ENCODE measurements at regions not wholly inside any gene's neighbourhood (a gene's known extent, or its start where the extent isn't known, plus 50 kb on each side); places are given as distances from the start of the nearest gene placed in this dataset.
A peak's percentile ranks its signal among the peaks of the same experiment; 100 is the strongest.

- intact Hi-C loops (cut with micrococcal nuclease; ENCODE audit: unreplicated experiment): no loop called here
- DNase-seq (ENCODE audit: low spot score): no peak
- no peak for TF ChIP-seq EZH2 (IDR thresholded peaks at IDR 0.05; ENCODE audit: borderline replicate concordance, low read depth, low read length, poor library complexity, severe bottlenecking)
- no peak for TF ChIP-seq CTCF (conservative IDR thresholded peaks at IDR 0.05; ENCODE audit: low read depth, low read length)
- H3K36me3 ChIP-seq (ENCODE audit: insufficient read depth, low read length, poor library complexity, severe bottlenecking): no peaks in the 10 kb centered on the region
- H3K9me3 ChIP-seq (ENCODE audit: low read depth, low read length, poor library complexity, severe bottlenecking): no peaks in the 10 kb centered on the region
- ChIA-PET CTCF (no interaction called here), POLR2A (ENCODE audit: low non-redundant PET) (no interaction called here)
- no peaks in the 10 kb centered on the region for H3K27me3 ChIP-seq (replicated peaks; ENCODE audit: insufficient read depth, low read depth, low read length, poor library complexity)
- no peak overlapping the region for H3K4me3 ChIP-seq (ENCODE audit: low read depth, low read length, poor library complexity, severe bottlenecking)
- BruUV-seq (replicated peaks): no TSS peak
- H3K27ac ChIP-seq (ENCODE audit: low read depth, low read length, poor library complexity, severe bottlenecking): no peak overlapping the region
- H3K4me1 ChIP-seq (ENCODE audit: insufficient read depth, low read length, poor library complexity, severe bottlenecking): no peaks in the 10 kb centered on the region
Observed at GRCh38 chr4:25523405-25523804, 132.2 kb upstream of the SLC34A2 start.

GRCh38 chr4:25524663-25525062 is 131.0 kb upstream of the SLC34A2 start:
- no TSS peak for BruUV-seq (replicated peaks)
- TF ChIP-seq CTCF (conservative IDR thresholded peaks at IDR 0.05; ENCODE audit: low read depth, low read length) (no peak), EZH2 (IDR thresholded peaks at IDR 0.05; ENCODE audit: borderline replicate concordance, low read depth, low read length, poor library complexity, severe bottlenecking) (no peak)
- Histone ChIP-seq H3K27me3 (replicated peaks; ENCODE audit: insufficient read depth, low read depth, low read length, poor library complexity) (no peaks in the 10 kb centered on the region), H3K27ac (ENCODE audit: low read depth, low read length, poor library complexity, severe bottlenecking) (no peak overlapping the region), H3K4me1 (ENCODE audit: insufficient read depth, low read length, poor library complexity, severe bottlenecking) (no peaks in the 10 kb centered on the region), H3K4me3 (ENCODE audit: low read depth, low read length, poor library complexity, severe bottlenecking) (no peak overlapping the region), H3K9me3 (ENCODE audit: low read depth, low read length, poor library complexity, severe bottlenecking) (no peaks in the 10 kb centered on the region), H3K36me3 (ENCODE audit: insufficient read depth, low read length, poor library complexity, severe bottlenecking) (no peaks in the 10 kb centered on the region)
- peak; percentile 12 for DNase-seq (ENCODE audit: low spot score)
- POLR2A ChIA-PET (ENCODE audit: low non-redundant PET): no interaction called here
- intact Hi-C loops (cut with micrococcal nuclease; ENCODE audit: unreplicated experiment): no loop called here
- CTCF ChIA-PET: no interaction called here

GRCh38 chr4:25525896-25526295 is 129.8 kb upstream of the SLC34A2 start:
- no TSS peak for BruUV-seq (replicated peaks)
- intact Hi-C loops (cut with micrococcal nuclease; ENCODE audit: unreplicated experiment): no loop called here
- H3K27me3 ChIP-seq (replicated peaks; ENCODE audit: insufficient read depth, low read depth, low read length, poor library complexity): no peaks in the 10 kb centered on the region

More at GRCh38 chr4:25525896-25526295, 129.8 kb upstream of the SLC34A2 start:
- no peaks in the 10 kb centered on the region for H3K4me1 ChIP-seq (ENCODE audit: insufficient read depth, low read length, poor library complexity, severe bottlenecking)
- no peak for DNase-seq (ENCODE audit: low spot score)
- H3K36me3 ChIP-seq (ENCODE audit: insufficient read depth, low read length, poor library complexity, severe bottlenecking): no peaks in the 10 kb centered on the region
- TF ChIP-seq EZH2 (IDR thresholded peaks at IDR 0.05; ENCODE audit: borderline replicate concordance, low read depth, low read length, poor library complexity, severe bottlenecking) (no peak), CTCF (conservative IDR thresholded peaks at IDR 0.05; ENCODE audit: low read depth, low read length) (no peak)
- CTCF ChIA-PET: no interaction called here
- H3K9me3 ChIP-seq (ENCODE audit: low read depth, low read length, poor library complexity, severe bottlenecking): no peaks in the 10 kb centered on the region
- H3K4me3 ChIP-seq (ENCODE audit: low read depth, low read length, poor library complexity, severe bottlenecking): no peak overlapping the region
- POLR2A ChIA-PET (ENCODE audit: low non-redundant PET): no interaction called here
- H3K27ac ChIP-seq (ENCODE audit: low read depth, low read length, poor library complexity, severe bottlenecking): no peak overlapping the region

All from A673 (cell line).